A204.1 (cell line): ENCODE measurements at regions not wholly inside any gene's neighbourhood (a gene's known extent, or its start where the extent isn't known, plus 50 kb on each side); places are given as distances from the start of the nearest gene placed in this dataset.

Experiments
- FAIRE-seq: peaks from 2 replicates; lab custom pipeline; 2012; peaks lifted over from hg19 to GRCh38; lab: Jason Lieb, UNC

DNA sequence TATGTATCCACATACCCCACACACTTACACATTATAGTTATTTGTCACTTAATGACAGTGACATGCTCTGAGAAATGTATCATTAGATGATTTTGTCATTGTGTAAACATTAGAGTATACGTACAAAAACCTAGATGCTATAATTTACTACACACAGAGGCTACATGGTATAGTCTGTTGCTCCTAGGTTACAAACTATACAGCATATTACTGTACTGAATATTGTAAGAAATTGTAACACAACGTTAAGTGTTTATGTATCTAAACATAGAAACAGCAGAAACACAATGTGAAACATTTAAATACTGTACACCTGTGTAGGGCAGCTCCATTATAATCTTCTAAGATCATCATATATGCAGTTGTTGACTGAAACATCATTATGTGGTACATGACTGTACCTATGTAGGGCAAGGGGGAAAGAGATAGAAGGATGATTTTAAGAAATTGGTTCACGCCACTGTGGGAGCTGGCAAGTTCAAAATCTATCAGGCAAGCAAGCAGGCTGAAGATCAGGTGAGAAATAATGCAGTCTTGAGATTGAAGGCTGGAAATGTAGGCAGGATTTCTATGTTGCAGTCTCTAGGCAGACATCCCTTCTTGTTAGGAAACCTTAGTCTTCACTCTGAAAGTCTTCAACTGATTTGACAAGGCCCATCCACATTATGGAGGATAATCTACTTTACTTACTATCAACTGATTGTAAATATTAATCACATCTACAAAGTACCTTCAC, 78.0 kb upstream of the CPEB2 start:
- FAIRE-seq: no peak

DNA sequence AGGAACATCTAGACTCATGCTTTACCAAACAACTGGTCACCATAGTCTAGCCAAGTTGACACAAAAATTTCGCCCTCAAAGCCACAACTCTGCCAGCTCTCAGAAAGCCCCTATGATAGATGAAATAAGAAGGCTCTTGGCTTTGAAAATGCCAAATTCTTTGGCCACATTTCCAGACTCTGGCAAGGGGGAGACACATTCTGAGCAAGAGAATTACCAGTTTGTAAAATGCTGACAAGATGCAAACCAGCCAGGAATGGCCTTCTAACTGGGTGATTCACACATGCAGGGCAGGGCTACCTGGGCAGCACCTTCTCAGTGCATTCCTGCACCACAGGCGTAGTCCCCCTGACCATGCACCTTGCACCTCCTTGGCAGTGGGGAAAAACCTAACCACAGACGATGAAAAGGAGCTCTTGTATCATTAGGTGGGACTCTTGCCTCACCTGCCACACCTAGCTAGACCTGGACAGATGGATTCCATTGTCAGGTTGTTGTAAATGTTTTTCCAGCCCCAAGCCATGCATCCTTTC, 77.4 kb upstream of the CPEB2 start:
- FAIRE-seq: no peak

DNA sequence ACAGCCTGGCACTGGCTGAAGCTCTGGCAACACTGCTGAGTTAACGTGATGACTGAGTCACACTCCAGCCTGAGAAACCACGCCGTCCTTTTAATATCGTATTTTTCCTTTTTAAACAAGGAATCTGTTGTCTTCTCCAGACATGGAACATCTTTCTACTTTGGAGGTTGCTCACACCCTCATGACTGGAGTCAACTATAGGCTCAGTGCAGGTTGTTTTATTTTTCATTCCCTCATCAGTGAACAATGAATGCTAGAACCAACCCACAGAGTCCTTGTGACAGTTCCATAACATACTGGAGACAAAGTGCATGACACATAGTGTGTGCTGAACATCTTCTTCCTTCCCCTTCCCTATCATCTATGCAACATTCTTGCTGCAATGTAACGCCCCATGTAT, 76.8 kb upstream of the CPEB2 start:
- no peak for FAIRE-seq

DNA sequence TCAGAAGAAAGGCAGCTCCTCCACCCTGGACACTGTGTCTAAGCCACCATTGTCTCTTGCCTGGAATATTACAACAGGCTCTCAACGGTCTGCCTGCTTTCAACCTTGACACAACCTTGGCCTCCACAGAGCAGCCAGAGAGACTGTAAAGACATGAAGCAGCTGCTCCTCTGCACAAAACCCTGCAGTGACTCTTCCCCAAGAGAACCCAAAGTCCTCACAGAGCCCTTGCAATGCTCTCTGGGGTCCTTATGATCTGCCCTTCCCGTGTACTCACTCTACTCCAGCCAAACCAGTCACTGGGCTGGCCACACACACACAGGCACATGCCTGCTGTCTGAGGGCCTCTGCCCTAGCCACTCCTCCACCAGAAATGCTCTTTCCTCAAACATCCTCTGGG, 75.9 kb upstream of the CPEB2 start:
- no peak for FAIRE-seq

DNA sequence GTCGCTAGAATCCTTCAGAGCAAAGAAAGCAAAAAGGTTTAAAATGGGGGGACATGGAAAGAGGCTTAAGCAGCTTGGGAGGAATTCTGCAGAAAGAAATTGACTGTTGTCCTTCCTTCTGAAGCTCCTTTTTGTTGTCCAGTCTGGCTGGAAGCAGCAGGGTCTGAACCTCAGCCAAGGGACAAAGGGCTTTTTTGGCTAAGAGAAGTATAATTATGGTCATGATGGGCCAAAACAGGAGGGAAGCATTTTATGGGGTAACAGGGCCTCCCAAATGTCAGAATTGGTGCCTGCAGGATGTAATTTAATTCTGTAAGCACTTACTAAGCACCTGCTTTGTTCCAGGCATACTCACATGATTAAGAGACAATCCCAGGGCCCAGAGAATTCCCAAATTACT, 74.2 kb upstream of the CPEB2 start:
- no peak for FAIRE-seq

DNA sequence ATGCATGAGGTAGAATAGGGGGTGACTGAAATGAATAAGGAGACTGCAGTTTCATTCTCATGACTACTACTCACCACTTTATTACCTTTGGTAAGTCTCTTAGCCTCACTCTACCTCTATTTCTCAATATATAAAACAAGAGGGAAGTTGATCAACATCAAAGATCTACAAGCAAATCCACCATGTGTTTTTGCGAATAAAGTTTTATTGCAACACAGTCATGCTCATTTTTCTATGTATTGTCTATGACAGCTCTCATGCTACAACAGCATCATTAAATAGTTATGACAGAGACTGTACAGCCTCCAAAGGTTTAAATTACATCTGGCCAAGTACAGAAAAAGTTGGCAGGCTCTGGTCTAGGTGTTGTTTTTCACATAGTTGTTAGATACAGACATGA, 72.6 kb upstream of the CPEB2 start:
- no peak for FAIRE-seq

DNA sequence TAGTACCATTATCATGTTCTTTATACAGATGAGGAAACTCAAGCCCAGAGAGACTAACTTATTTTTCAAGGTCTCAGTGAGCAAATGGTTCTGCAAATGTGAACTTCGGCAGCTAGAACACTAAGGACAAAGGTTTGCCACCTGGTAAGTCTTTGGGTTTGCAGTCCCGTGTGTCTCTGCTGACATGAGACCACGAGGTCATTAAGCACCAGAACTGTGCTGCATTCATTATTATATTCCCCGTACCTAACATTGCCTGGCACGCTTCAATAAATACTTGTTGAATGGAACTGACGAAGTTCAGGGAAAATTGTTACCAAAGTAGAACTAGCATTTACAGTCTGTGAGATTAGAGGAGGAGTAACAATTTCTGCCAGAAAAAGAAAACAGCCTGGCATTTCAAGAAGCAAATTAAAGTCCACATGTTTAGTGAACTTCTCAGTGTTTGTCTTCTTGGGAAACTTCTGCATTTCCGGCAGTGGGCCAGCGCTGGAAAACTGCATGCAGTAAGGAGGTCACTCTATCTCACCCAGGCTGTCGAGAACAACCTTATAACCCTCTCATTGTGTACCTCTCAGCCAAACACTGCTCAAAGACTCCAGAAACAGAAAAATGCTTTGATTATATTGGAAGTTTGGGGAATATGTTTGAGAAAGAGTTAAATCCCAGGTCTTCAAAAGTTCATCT, 67.4 kb upstream of the CPEB2 start:
- no peak for FAIRE-seq

DNA sequence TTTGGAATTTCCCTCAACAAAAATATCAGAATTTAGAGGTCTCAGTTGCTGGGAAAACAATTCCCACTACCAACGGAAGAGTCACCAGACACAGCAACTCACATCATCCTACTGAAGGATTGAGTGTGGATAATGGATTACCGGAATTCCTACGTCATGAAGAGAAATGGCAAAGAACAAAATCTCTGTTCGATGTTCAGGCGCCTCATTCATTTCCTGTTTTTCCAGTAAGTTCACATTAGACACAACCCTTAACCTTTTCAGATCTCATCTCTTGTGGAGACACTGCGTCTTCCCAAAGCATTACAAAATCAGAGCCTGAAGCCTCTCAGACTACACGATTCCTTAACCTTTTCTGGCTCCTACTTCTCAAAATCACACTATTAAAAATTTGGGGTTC, 58.5 kb upstream of the CPEB2 start:
- no peak for FAIRE-seq

DNA sequence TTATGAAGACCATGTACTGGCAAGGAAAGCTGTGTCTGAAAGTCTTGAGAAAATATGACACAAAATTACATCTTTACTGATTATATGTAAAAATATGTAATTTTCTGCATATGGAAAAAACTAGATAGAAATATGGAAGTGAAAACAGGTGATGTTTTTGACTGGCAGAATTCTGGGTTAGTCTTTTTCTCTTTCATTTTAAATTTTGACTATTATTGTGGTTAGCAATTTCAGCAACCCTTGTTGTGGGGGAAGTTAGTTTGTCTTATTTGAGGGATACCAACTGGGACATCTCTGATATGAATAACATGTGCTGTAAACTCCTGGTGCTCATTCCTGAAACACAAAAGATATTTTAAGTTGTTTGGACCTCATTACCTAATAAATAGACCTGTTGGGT, 49.9 kb upstream of the CPEB2 start:
- no peak for FAIRE-seq
